ENCODE measurements at regions not wholly inside any gene's neighbourhood (a gene's known extent, or its start where the extent isn't known, plus 50 kb on each side); places are given as distances from the start of the nearest gene placed in this dataset.

DNA sequence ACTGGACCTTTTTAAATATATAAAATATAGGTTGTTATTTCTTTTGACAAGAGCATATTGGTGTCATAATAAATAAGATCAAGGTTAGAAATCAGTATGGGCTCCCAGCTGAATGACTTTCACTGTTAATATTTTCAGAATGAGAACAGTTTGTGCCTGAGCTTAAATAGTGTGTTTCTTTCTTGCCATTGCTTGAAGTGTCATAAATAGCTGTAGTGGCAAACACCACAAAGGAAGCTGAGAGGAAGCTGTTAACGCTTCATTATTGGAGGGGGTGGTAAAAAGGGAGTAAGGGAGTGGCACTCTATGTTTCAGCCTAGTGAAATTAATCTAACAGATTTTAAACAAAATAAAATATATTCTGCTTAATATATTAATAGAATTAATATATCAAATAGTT lies 1089.8 kb upstream of the NCAM2 start:
- no peak overlapping the region for H3K9ac ChIP-seq (ENCODE audit: extremely low read depth, low read length, poor library complexity, severe bottlenecking)
- H3K4me3 Mint-ChIP-seq = no peak overlapping the region
- no peak for DNase-seq
- no peaks in the 10 kb centered on the region for H3K4me1 ChIP-seq (ENCODE audit: control insufficient read depth, insufficient read depth, low read length)
- no peak overlapping the region for H3K4me3 ChIP-seq (ENCODE audit: low read length)
- no peaks in the 10 kb centered on the region for H3K36me3 ChIP-seq (ENCODE audit: control insufficient read depth, insufficient read depth, low read length)
- H3K9me3 ChIP-seq (ENCODE audit: control insufficient read depth, low read length) = no peaks in the 10 kb centered on the region
- H3K27me3 Mint-ChIP-seq (ENCODE audit: insufficient read depth) = no peaks in the 10 kb centered on the region
- no peak overlapping the region for H3K27ac Mint-ChIP-seq
- H3K36me3 Mint-ChIP-seq (ENCODE audit: low read depth) = no peaks in the 10 kb centered on the region
- H3K27me3 ChIP-seq (ENCODE audit: control insufficient read depth, insufficient read depth, low read length, poor library complexity, severe bottlenecking) = no peaks in the 10 kb centered on the region
- no peak overlapping the region for H3K27ac ChIP-seq (ENCODE audit: low read depth, low read length)
- no peaks in the 10 kb centered on the region for H3K9me3 Mint-ChIP-seq
- WGBS, 2 experiments (ENCODE audit: insufficient coverage in 1 of 2, insufficient read length in 1 of 2) = 100% methylated on average over 1 of the region's 1 CpG; no CpG with 5 or more reads in 1 of the 2 experiments
- TF ChIP-seq, protein P1, sequence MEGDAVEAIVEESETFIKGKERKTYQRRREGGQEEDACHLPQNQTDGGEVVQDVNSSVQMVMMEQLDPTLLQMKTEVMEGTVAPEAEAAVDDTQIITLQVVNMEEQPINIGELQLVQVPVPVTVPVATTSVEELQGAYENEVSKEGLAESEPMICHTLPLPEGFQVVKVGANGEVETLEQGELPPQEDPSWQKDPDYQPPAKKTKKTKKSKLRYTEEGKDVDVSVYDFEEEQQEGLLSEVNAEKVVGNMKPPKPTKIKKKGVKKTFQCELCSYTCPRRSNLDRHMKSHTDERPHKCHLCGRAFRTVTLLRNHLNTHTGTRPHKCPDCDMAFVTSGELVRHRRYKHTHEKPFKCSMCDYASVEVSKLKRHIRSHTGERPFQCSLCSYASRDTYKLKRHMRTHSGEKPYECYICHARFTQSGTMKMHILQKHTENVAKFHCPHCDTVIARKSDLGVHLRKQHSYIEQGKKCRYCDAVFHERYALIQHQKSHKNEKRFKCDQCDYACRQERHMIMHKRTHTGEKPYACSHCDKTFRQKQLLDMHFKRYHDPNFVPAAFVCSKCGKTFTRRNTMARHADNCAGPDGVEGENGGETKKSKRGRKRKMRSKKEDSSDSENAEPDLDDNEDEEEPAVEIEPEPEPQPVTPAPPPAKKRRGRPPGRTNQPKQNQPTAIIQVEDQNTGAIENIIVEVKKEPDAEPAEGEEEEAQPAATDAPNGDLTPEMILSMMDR (conservative IDR thresholded peaks at IDR 0.05) = no peak
- peaks cover 2% of the 10 kb centered on the region for H3K4me1 Mint-ChIP-seq

DNA sequence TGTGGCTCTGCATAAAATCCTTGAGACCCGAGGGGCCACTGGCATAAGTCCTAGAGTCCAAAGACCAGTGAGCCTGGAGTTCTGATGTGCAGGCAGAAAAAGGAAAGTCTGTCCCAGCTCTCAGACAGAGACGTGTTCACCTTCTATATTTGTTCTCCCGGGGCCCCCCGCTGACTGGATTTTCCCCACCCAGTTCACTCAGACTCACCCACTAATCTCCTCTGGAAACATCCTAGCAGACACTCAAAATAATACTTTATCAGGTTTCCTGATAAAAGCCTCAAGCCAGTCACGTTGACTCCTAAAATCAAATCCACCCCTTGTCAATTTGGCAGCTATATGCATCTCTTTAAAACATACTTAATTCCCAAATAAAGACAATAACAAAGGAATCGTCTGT lies 1084.2 kb upstream of the NCAM2 start:
- Mint-ChIP-seq H3K4me1 (peaks cover 4% of the 10 kb centered on the region), H3K27ac (no peak overlapping the region), H3K4me3 (no peak overlapping the region), H3K36me3 (ENCODE audit: low read depth) (no peaks in the 10 kb centered on the region), H3K27me3 (ENCODE audit: insufficient read depth) (no peaks in the 10 kb centered on the region), H3K9me3 (no peaks in the 10 kb centered on the region)
- no peaks in the 10 kb centered on the region for H3K36me3 ChIP-seq (ENCODE audit: control insufficient read depth, insufficient read depth, low read length)
- no peak overlapping the region for H3K9ac ChIP-seq (ENCODE audit: extremely low read depth, low read length, poor library complexity, severe bottlenecking)
- TF ChIP-seq, protein P1 (conservative IDR thresholded peaks at IDR 0.05) = no peak
- H3K27me3 ChIP-seq (ENCODE audit: control insufficient read depth, insufficient read depth, low read length, poor library complexity, severe bottlenecking) = no peaks in the 10 kb centered on the region
- DNase-seq = no peak
- no peak overlapping the region for H3K4me3 ChIP-seq (ENCODE audit: low read length)
- H3K4me1 ChIP-seq (ENCODE audit: control insufficient read depth, insufficient read depth, low read length) = no peaks in the 10 kb centered on the region
- no peaks in the 10 kb centered on the region for H3K9me3 ChIP-seq (ENCODE audit: control insufficient read depth, low read length)
- WGBS, 2 experiments (ENCODE audit: insufficient coverage in 1 of 2, insufficient read length in 1 of 2) = 87 to 90% methylated on average over 2 to 6 of the region's 6 CpGs
- H3K27ac ChIP-seq (ENCODE audit: low read depth, low read length) = no peak overlapping the region

DNA sequence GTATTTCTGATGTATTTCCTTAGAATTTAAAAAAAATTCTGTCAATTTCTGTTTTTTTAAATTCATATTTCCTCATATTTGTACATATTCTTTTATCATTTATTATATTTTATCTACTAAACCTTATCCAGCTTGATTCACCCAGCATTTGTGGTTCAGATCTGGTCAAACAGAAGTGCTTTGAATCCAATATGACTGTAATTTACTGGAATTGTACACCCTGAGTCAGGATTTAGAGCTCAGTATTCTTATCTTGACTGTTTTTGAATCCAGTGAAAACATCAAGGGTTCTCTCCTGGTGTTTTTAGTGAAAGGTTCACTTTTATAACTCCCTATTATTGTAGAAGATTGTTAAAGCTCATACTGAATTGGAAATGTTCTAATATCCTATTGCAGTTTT lies 1077.0 kb upstream of the NCAM2 start:
- Mint-ChIP-seq H3K36me3 (ENCODE audit: low read depth) (no peaks in the 10 kb centered on the region), H3K4me3 (no peak overlapping the region), H3K4me1 (peaks cover 2% of the 10 kb centered on the region), H3K27ac (no peak overlapping the region), H3K9me3 (no peaks in the 10 kb centered on the region), H3K27me3 (ENCODE audit: insufficient read depth) (no peaks in the 10 kb centered on the region)
- H3K27ac ChIP-seq (ENCODE audit: low read depth, low read length) = no peak overlapping the region
- H3K9me3 ChIP-seq (ENCODE audit: control insufficient read depth, low read length) = no peaks in the 10 kb centered on the region
- no peaks in the 10 kb centered on the region for H3K27me3 ChIP-seq (ENCODE audit: control insufficient read depth, insufficient read depth, low read length, poor library complexity, severe bottlenecking)
- no peak overlapping the region for H3K9ac ChIP-seq (ENCODE audit: extremely low read depth, low read length, poor library complexity, severe bottlenecking)
- no peaks in the 10 kb centered on the region for H3K4me1 ChIP-seq (ENCODE audit: control insufficient read depth, insufficient read depth, low read length)
- no peak overlapping the region for H3K4me3 ChIP-seq (ENCODE audit: low read length)
- DNase-seq = no peak
- no peaks in the 10 kb centered on the region for H3K36me3 ChIP-seq (ENCODE audit: control insufficient read depth, insufficient read depth, low read length)
- TF ChIP-seq, protein P1 (conservative IDR thresholded peaks at IDR 0.05) = no peak

Measured in endodermal cell (in vitro differentiated cells).